NCI-H146 (cell line): ENCODE measurements at regions not wholly inside any gene's neighbourhood (a gene's known extent, or its start where the extent isn't known, plus 50 kb on each side); places are given as distances from the start of the nearest gene placed in this dataset.
"Not testable (repeated sequence)": the region's sequence is repeated elsewhere in the genome, so short reads cannot be mapped to it uniquely, and the experiment has no call there.

Experiments used
- DNase-seq: peaks from one replicate; lab custom pipeline; 2025; lab: John Stamatoyannopoulos, UW

GRCh38 chr1:80646053-80646452, 1154.7 kb upstream of the ADGRL2 start:
- no peak for DNase-seq

GRCh38 chr1:80645621-80646020, 1155.1 kb upstream of the ADGRL2 start:
- no peak for DNase-seq

GRCh38 chr1:80640978-80641377, 1159.8 kb upstream of the ADGRL2 start:
- no peak for DNase-seq

GRCh38 chr1:80639777-80640533, 1160.8 kb upstream of the ADGRL2 start:
- no peak for DNase-seq

- DNase-seq, result no peak
These were observed 1166.6 kb upstream of the ADGRL2 start for GRCh38 chr1:80633947-80634706.

GRCh38 chr1:80632284-80632683, 1168.5 kb upstream of the ADGRL2 start:
- no peak for DNase-seq

GRCh38 chr1:80629304-80629837, 1171.4 kb upstream of the ADGRL2 start:
- no peak for DNase-seq

GRCh38 chr1:80624682-80625081, 1176.1 kb upstream of the ADGRL2 start:
- DNase-seq, result no peak

- no peak for DNase-seq
These were observed 1193.7 kb upstream of the ADGRL2 start for GRCh38 chr1:80607064-80607463.

- DNase-seq, result no peak
These were observed 1206.7 kb upstream of the ADGRL2 start for GRCh38 chr1:80594013-80594412.

- no peak for DNase-seq
These were observed 1207.5 kb upstream of the ADGRL2 start for GRCh38 chr1:80593197-80593596.

- no peak for DNase-seq
These were observed 1217.8 kb upstream of the ADGRL2 start for GRCh38 chr1:80582980-80583379.

- no peak for DNase-seq
These were observed 1221.7 kb upstream of the ADGRL2 start for GRCh38 chr1:80579055-80579454.

- DNase-seq, result no peak
These were observed 1233.9 kb upstream of the ADGRL2 start for GRCh38 chr1:80566867-80567266.

- peak; percentile 1 for DNase-seq
These were observed 1234.6 kb upstream of the ADGRL2 start for GRCh38 chr1:80566123-80566522.

GRCh38 chr1:80565406-80565805, 1235.3 kb upstream of the ADGRL2 start:
- DNase-seq, result no peak

GRCh38 chr1:80542231-80542630, 1258.5 kb upstream of the ADGRL2 start:
- no peak for DNase-seq

GRCh38 chr1:80540596-80540995, 1260.1 kb upstream of the ADGRL2 start:
- no peak for DNase-seq

GRCh38 chr1:80540149-80540548, 1260.6 kb upstream of the ADGRL2 start:
- no peak for DNase-seq

GRCh38 chr1:80539298-80539697, 1261.4 kb upstream of the ADGRL2 start:
- DNase-seq, result not testable (repeated sequence)

- DNase-seq, result no peak
These were observed 1264.3 kb upstream of the ADGRL2 start for GRCh38 chr1:80536461-80536860.

- no peak for DNase-seq
These were observed 1265.3 kb upstream of the ADGRL2 start for GRCh38 chr1:80535466-80535865.
